ENCODE measurements at regions not wholly inside any gene's neighbourhood (a gene's known extent, or its start where the extent isn't known, plus 50 kb on each side); places are given as distances from the start of the nearest gene placed in this dataset.

- no peak for TF ChIP-seq REST (IDR thresholded peaks at IDR 0.05; ENCODE audit: unreplicated experiment)
- no peak for TF ChIP-seq JUNB (IDR thresholded peaks at IDR 0.05; ENCODE audit: unreplicated experiment)
- no peak for TF ChIP-seq NANOG (IDR thresholded peaks at IDR 0.05; ENCODE audit: borderline replicate concordance)
- TF ChIP-seq CREB1 (CRISPR knock-in tag; IDR thresholded peaks at IDR 0.05; ENCODE audit: low read depth), result no peak
- no peak for TF ChIP-seq ZNF462 (CRISPR knock-in tag; IDR thresholded peaks at IDR 0.05)
- TF ChIP-seq ZNF331 (CRISPR knock-in tag; IDR thresholded peaks at IDR 0.05; ENCODE audit: low read depth), result no peak
- no peak for TF ChIP-seq ZNF114 (CRISPR knock-in tag; IDR thresholded peaks at IDR 0.05)
Measured at GRCh38 chr6:80720824-80721223, 614.4 kb downstream of the BCKDHB start (continued).

All from GM23338 (cell line).